K562 (cell line): ENCODE measurements at regions not wholly inside any gene's neighbourhood (a gene's known extent, or its start where the extent isn't known, plus 50 kb on each side); places are given as distances from the start of the nearest gene placed in this dataset.

ENCODE experiments used
- ATAC-seq: fragments of 200-7000 bp; cut with Tn5 transposase; 3 replicates; pipeline ENCODE4 v1.9.1; 2020; ENCODE audit warnings: moderate library complexity
- BruUV-seq: library from RNA; stranded (reverse); fragments of 400-500 nt; replicated peaks from 2 replicates; lab custom pipeline; 2021; lab: Mats Ljungman, UMichigan
- CTCF ChIA-PET: fragments of 300-600 bp; formaldehyde crosslinking; extraction: SDS; loops from one replicate; lab custom pipeline; 2021; ENCODE audit warnings: low intra/inter-chr PET ratio; lab: Yijun Ruan, JAX
- POLR2A ChIA-PET: fragments of 300-600, 350-650 bp; sonication (Branson Sonifier 250); formaldehyde crosslinking; extraction: SDS; loops from one replicate; lab custom pipeline; 2021; ENCODE audit warnings: antibody characterized with exemption, inconsistent platforms; lab: Yijun Ruan, JAX
- DNase-seq, 4 experiments: peaks; one replicate each; pipeline versions ENCODE4 v3.0.0 to v3.0.0-alpha.2; 2011 to 2018; ENCODE audit warnings: low spot score in 3 of 4, mixed read lengths in 3 of 4; ENCODE audit errors: extremely low read depth in 1 of 4
- FAIRE-seq: peaks from 2 replicates; lab custom pipeline; 2011; peaks lifted over from hg19 to GRCh38; lab: Jason Lieb, UNC
- H2AFZ ChIP-seq: 2 replicates; pipeline ENCODE4 v1.6.0; 2011; ENCODE audit warnings: low read depth, low read length, control low read depth, inconsistent platforms
- H3K27ac ChIP-seq: fragments of 200-600 bp; 3 replicates; pipeline ENCODE4 v1.8.0; 2011; ENCODE audit warnings: low read depth, mild to moderate bottlenecking, control low read depth, inconsistent platforms, low read length, moderate library complexity, mixed read lengths; ENCODE audit errors: extremely low read depth
- H3K27me3 ChIP-seq, 2 experiments: fragments of 300-600 bp in 1 of 2; 2 replicates in 1 of 2; 3 replicates in 1 of 2; pipeline versions ENCODE4 v1.6.0 to v1.8.0; 2011; ENCODE audit warnings: inconsistent platforms in 2 of 2, low read length in 2 of 2, mild to moderate bottlenecking in 1 of 2, mixed read lengths in 1 of 2, moderate library complexity in 1 of 2; ENCODE audit not compliant: control insufficient read depth in 2 of 2, insufficient read depth in 2 of 2
- H3K36me3 ChIP-seq: fragments of 300-600 bp; 3 replicates; pipeline ENCODE4 v1.8.0; 2011; ENCODE audit warnings: mild to moderate bottlenecking, low read length, inconsistent platforms; ENCODE audit not compliant: control insufficient read depth, insufficient read depth
- H3K4me1 ChIP-seq, 2 experiments: fragments of 200-600 bp in 1 of 2; replicated peaks in 1 of 2; 2 replicates in 1 of 2; 3 replicates in 1 of 2; pipeline versions ENCODE4 v1.5.1 to v1.8.0; 2011; ENCODE audit warnings: inconsistent platforms in 2 of 2, low read length in 2 of 2, mild to moderate bottlenecking in 1 of 2, mixed read lengths in 1 of 2, moderate library complexity in 1 of 2; ENCODE audit not compliant: control insufficient read depth in 2 of 2, insufficient read depth in 2 of 2
- H3K4me2 ChIP-seq: 2 replicates; pipeline ENCODE4 v1.6.1; 2011; ENCODE audit warnings: low read length, control low read depth, inconsistent platforms, mixed read lengths; ENCODE audit not compliant: insufficient read depth
- H3K4me3 ChIP-seq: fragments of 200-600 bp; sonication (generic), shearing (Covaris generic); 2 replicates; pipeline ENCODE4 v1.5.1; 2016; ENCODE audit warnings: control low read depth, inconsistent platforms
- H3K79me2 ChIP-seq: fragments of 200-600 bp; 3 replicates; pipeline ENCODE4 v1.8.0; 2011; ENCODE audit warnings: low read length, inconsistent platforms; ENCODE audit not compliant: control insufficient read depth, insufficient read depth
- H3K9ac ChIP-seq, 2 experiments: 2 replicates each; pipeline versions ENCODE4 v1.6.0 to v1.6.1; 2011; ENCODE audit warnings: low read depth in 2 of 2, low read length in 2 of 2, control low read depth in 1 of 2, inconsistent platforms in 1 of 2, mild to moderate bottlenecking in 1 of 2, mixed read lengths in 1 of 2; ENCODE audit not compliant: insufficient read depth in 1 of 2
- H3K9me1 ChIP-seq: one replicate; pipeline ENCODE4 v1.6.0; 2011; ENCODE audit warnings: inconsistent platforms, mild to moderate bottlenecking, low read length, moderate library complexity; ENCODE audit not compliant: control insufficient read depth, insufficient read depth
- H3K9me3 ChIP-seq: replicated peaks from 2 replicates; pipeline ENCODE4 v1.5.1; 2011; ENCODE audit warnings: low read depth, low read length, inconsistent platforms; ENCODE audit not compliant: control insufficient read depth, insufficient read depth
- H4K20me1 ChIP-seq: replicated peaks from 2 replicates; pipeline ENCODE4 v1.6.1; 2011; ENCODE audit warnings: low read length, inconsistent platforms, mixed read lengths; ENCODE audit not compliant: control insufficient read depth, insufficient read depth
- ARID1B ChIP-seq: fragments of 450-650 bp; IDR thresholded peaks from 2 replicates; pipeline ENCODE4 v1.6.1; 2016; ENCODE audit warnings: antibody characterized with exemption, mild to moderate bottlenecking, inconsistent platforms
- CC2D1A ChIP-seq: fragments of 450-650 bp; IDR thresholded peaks from 2 replicates; pipeline ENCODE4 v1.6.1; 2017; ENCODE audit warnings: mild to moderate bottlenecking
- KAT8 ChIP-seq: fragments of 450-650 bp; IDR thresholded peaks from 2 replicates; pipeline ENCODE4 v1.6.1; 2016; ENCODE audit warnings: low read depth, mild to moderate bottlenecking
- MAFK ChIP-seq: IDR thresholded peaks from 2 replicates; pipeline ENCODE4 v1.6.1; 2011; ENCODE audit warnings: low read length, improper control_type of control experiment
- SPI1 ChIP-seq: IDR thresholded peaks from 2 replicates; pipeline ENCODE4 v1.6.1; 2011; ENCODE audit warnings: low read depth, low read length, control low read depth, borderline replicate concordance
- TBP ChIP-seq: optimal IDR thresholded peaks from 2 replicates; pipeline ENCODE3; 2011; ENCODE audit warnings: low read depth, low read length, improper control_type of control experiment
- TCF7 ChIP-seq: sonication (generic); IDR thresholded peaks from 2 replicates; pipeline ENCODE4 v1.6.1; 2016; ENCODE audit warnings: antibody characterized with exemption, borderline replicate concordance
- TOE1 ChIP-seq, 2 experiments: fragments of 450-650 bp in 1 of 2; sonication (generic) in 1 of 2; formaldehyde crosslinking in 1 of 2; IDR thresholded peaks; 2 replicates each; pipeline versions ENCODE4 v1.7.1 to v1.8.0; 2016 to 2022; ENCODE audit warnings: borderline replicate concordance in 2 of 2, mild to moderate bottlenecking in 2 of 2, antibody characterized with exemption in 1 of 2, inconsistent platforms in 1 of 2, low read depth in 1 of 2, missing genetic modification reagents in 1 of 2, moderate library complexity in 1 of 2
- ZNF12 ChIP-seq: sonication (generic); formaldehyde crosslinking; IDR thresholded peaks from 2 replicates; pipeline ENCODE4 v1.4.0; 2020; ENCODE audit warnings: mild to moderate bottlenecking, missing genetic modification reagents
- ZNF224 ChIP-seq: sonication (generic); formaldehyde crosslinking; IDR thresholded peaks from 2 replicates; pipeline ENCODE4 v1.8.0; 2022; ENCODE audit warnings: mild to moderate bottlenecking, missing genetic modification reagents
- ZNF239 ChIP-seq: fragments of 250-450 bp; sonication (Bioruptor Pico); IDR thresholded peaks from 2 replicates; pipeline ENCODE4 v1.4.0; 2020; ENCODE audit warnings: mild to moderate bottlenecking
- ZNF589 ChIP-seq: fragments of 200-800 bp; sonication (Bioruptor generic); IDR thresholded peaks from 2 replicates; pipeline ENCODE4 v1.6.1; 2016; ENCODE audit warnings: low read depth, missing genetic modification characterization, missing compliant biosample characterization
- ZNF75A ChIP-seq: fragments of 450-650 bp; formaldehyde crosslinking; IDR thresholded peaks from 2 replicates; pipeline ENCODE4 v1.4.0; 2020; ENCODE audit warnings: mild to moderate bottlenecking
- WGBS: fragments of 100-300 bp; shearing (Covaris generic); methylation state at CpG from one replicate; pipeline ENCODE4 v1.1.6; 2016; ENCODE audit warnings: low coverage, mixed read lengths; ENCODE audit not compliant: insufficient coverage; ENCODE audit errors: missing lambda C conversion rate; 5-methylcytosine and 5-hydroxymethylcytosine counted together
- in situ Hi-C: fragments of 300-500 bp; cut with MboI; formaldehyde crosslinking; loops from 4 replicates; pipeline ENCODE4 v1.15.0; 2018; ENCODE audit warnings: inconsistent platforms, mixed read lengths
- intact Hi-C: fragments of 100-400 bp; cut with micrococcal nuclease; formaldehyde crosslinking; loops from 2 replicates; pipeline ENCODE4 v1.14.2; 2022
- TF ChIP-seq, protein P1 (sequence below): sonication (generic); formaldehyde crosslinking; IDR thresholded peaks from 2 replicates; pipeline ENCODE4 v1.8.1; 2023; ENCODE audit warnings: missing genetic modification reagents, mild to moderate bottlenecking, borderline replicate concordance
- TF ChIP-seq, protein P2 (sequence below): sonication (generic); formaldehyde crosslinking; IDR thresholded peaks from 2 replicates; pipeline ENCODE4 v1.8.1; 2023; ENCODE audit warnings: mild to moderate bottlenecking, missing genetic modification reagents
- TF ChIP-seq, protein P3 (sequence below): IDR thresholded peaks from 2 replicates; pipeline ENCODE4 v1.6.1; 2016; ENCODE audit warnings: missing genetic modification characterization, missing compliant biosample characterization

DNA sequence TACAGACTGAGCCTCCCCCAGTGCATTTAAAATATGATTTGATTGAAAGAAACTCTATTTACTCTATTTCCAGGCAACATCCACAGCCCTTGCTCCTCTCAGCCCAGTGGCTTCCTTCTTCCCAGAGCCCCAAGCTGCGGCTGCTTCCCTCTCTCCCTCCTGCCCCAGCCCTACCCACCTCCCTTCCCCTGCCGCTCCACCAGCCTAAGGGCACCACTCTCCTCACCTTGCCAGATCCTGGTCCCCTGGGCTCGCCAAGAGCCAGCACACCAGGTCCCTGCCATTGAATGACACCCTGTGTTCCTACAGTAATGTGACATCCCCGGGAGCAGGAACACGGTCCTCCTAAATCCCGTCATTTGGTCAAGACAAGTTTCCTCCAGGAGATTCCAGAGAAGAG, 236.0 kb downstream of the RBFOX3 start:
- no TSS peak for BruUV-seq
- Histone ChIP-seq H3K4me3 (no peak overlapping the region), H3K9me1 (no peaks in the 10 kb centered on the region), H3K4me2 (no peak overlapping the region), H3K36me3 (no peaks in the 10 kb centered on the region), H2AFZ (no peak overlapping the region), H3K27ac (no peak overlapping the region), H3K9me3 (no peaks in the 10 kb centered on the region), H3K9ac (no peak overlapping the region), H4K20me1 (0 out of 2 replicates have a peak, but pooled peaks cover 8% of the 10 kb centered on the region), H3K27me3 (peaks cover 11 to 58% of the 10 kb centered on the region in 2 experiments), H3K79me2 (no peaks in the 10 kb centered on the region), H3K4me1 (0 out of 5 replicates have a peak, but pooled peaks cover 0 to 4% of the 10 kb centered on the region in 2 experiments)
- in situ Hi-C loops (loop anchor here (25.0 kb wide), 1 partner anchor 313 kb away; the partner anchor contains the start of gene ENGASE), intact Hi-C loops (no loop called here)
- 0% methylated on average over 4 of the region's 6 CpGs for WGBS
- ATAC-seq (no peak), FAIRE-seq (no peak), DNase-seq (no peak)
- POLR2A ChIA-PET = no interaction called here
- CTCF ChIA-PET = no interaction called here
- TF ChIP-seq ZNF589 (CRISPR knock-in tag) (no peak), ZNF239 (CRISPR knock-in tag) (no peak), ZNF12 (CRISPR knock-in tag) (no peak), ARID1B (no peak), TCF7 (no peak), TBP (no peak), MAFK (no peak), TOE1 (IDR thresholded peaks at IDR 0.05; ENCODE audit: borderline replicate concordance) (no peak), TOE1 (CRISPR knock-in tag; IDR thresholded peaks at IDR 0.05; ENCODE audit: borderline replicate concordance, low read depth) (no peak), CC2D1A (no peak), ZNF224 (CRISPR knock-in tag) (no peak), ZNF75A (no peak), SPI1 (no peak), KAT8 (no peak)
- TF ChIP-seq, protein P1, sequence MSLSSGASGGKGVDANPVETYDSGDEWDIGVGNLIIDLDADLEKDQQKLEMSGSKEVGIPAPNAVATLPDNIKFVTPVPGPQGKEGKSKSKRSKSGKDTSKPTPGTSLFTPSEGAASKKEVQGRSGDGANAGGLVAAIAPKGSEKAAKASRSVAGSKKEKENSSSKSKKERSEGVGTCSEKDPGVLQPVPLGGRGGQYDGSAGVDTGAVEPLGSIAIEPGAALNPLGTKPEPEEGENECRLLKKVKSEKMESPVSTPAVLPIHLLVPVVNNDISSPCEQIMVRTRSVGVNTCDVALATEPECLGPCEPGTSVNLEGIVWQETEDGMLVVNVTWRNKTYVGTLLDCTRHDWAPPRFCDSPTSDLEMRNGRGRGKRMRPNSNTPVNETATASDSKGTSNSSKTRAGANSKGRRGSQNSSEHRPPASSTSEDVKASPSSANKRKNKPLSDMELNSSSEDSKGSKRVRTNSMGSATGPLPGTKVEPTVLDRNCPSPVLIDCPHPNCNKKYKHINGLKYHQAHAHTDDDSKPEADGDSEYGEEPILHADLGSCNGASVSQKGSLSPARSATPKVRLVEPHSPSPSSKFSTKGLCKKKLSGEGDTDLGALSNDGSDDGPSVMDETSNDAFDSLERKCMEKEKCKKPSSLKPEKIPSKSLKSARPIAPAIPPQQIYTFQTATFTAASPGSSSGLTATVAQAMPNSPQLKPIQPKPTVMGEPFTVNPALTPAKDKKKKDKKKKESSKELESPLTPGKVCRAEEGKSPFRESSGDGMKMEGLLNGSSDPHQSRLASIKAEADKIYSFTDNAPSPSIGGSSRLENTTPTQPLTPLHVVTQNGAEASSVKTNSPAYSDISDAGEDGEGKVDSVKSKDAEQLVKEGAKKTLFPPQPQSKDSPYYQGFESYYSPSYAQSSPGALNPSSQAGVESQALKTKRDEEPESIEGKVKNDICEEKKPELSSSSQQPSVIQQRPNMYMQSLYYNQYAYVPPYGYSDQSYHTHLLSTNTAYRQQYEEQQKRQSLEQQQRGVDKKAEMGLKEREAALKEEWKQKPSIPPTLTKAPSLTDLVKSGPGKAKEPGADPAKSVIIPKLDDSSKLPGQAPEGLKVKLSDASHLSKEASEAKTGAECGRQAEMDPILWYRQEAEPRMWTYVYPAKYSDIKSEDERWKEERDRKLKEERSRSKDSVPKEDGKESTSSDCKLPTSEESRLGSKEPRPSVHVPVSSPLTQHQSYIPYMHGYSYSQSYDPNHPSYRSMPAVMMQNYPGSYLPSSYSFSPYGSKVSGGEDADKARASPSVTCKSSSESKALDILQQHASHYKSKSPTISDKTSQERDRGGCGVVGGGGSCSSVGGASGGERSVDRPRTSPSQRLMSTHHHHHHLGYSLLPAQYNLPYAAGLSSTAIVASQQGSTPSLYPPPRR (CRISPR knock-in tag) = no peak
- TF ChIP-seq, protein P2, sequence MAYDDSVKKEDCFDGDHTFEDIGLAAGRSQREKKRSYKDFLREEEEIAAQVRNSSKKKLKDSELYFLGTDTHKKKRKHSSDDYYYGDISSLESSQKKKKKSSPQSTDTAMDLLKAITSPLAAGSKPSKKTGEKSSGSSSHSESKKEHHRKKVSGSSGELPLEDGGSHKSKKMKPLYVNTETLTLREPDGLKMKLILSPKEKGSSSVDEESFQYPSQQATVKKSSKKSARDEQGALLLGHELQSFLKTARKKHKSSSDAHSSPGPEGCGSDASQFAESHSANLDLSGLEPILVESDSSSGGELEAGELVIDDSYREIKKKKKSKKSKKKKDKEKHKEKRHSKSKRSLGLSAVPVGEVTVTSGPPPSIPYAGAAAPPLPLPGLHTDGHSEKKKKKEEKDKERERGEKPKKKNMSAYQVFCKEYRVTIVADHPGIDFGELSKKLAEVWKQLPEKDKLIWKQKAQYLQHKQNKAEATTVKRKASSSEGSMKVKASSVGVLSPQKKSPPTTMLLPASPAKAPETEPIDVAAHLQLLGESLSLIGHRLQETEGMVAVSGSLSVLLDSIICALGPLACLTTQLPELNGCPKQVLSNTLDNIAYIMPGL (CRISPR knock-in tag) = no peak
- TF ChIP-seq, protein P3, sequence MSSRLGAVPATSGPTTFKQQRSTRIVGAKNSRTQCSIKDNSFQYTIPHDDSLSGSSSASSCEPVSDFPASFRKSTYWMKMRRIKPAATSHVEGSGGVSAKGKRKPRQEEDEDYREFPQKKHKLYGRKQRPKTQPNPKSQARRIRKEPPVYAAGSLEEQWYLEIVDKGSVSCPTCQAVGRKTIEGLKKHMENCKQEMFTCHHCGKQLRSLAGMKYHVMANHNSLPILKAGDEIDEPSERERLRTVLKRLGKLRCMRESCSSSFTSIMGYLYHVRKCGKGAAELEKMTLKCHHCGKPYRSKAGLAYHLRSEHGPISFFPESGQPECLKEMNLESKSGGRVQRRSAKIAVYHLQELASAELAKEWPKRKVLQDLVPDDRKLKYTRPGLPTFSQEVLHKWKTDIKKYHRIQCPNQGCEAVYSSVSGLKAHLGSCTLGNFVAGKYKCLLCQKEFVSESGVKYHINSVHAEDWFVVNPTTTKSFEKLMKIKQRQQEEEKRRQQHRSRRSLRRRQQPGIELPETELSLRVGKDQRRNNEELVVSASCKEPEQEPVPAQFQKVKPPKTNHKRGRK = no peak
